CD4-positive, alpha-beta T cell treated with Interleukin-21 for 1 hour (primary cell): ENCODE measurements at regions not wholly inside any gene's neighbourhood (a gene's known extent, or its start where the extent isn't known, plus 50 kb on each side); places are given as distances from the start of the nearest gene placed in this dataset.

Source experiments
- DNase-seq: peaks from one replicate; pipeline ENCODE4 v3.0.0-alpha.2; 2020

DNA sequence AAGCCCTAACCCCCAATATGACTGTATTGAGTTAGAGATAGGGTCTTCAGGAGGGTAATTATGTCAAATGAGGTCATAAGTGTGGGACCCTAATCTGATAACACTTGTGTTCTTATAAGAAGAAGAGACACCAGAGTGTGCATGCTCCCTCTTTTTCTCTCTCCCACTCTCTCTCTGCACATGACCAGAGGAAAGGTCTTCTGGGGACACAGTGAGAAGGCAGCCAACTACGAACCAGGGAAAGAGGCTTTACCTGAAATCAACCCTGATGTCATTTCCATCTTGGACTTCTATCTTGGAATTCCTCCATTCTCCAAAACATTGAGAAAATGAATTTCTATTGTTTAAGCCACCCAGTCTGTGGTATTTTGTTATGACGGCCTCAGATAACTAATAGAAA, 97.2 kb upstream of the MAD2L1 start:
- DNase-seq, result no peak

DNA sequence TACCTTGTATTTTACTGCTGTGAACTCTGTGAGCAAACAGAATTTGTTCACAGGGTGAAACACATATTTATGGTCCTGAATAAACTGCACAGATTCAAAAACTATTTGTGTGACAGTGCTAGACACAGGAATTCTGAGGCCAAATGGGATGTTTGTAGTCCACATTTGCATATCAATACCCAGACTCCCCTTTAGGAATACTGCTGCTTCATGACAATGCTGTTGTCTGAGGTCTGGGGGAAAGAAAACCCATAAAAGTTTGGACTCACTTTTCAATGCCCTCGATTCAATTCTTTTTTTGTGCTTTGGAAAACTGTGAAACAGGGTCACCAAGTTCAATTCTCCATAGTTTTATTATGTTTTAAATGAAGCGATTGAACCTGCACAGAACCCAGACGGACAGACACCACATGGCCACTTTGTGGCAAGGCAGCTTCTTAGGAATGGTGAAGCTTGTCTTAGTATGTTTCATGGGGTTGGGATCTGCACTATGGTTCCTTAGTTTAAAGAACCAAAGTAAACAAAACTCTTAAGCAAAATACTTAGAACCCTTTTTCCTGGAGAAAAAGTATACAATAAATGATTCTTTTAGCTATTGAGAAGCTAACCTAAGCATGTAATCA, 92.3 kb upstream of the MAD2L1 start:
- no peak for DNase-seq

DNA sequence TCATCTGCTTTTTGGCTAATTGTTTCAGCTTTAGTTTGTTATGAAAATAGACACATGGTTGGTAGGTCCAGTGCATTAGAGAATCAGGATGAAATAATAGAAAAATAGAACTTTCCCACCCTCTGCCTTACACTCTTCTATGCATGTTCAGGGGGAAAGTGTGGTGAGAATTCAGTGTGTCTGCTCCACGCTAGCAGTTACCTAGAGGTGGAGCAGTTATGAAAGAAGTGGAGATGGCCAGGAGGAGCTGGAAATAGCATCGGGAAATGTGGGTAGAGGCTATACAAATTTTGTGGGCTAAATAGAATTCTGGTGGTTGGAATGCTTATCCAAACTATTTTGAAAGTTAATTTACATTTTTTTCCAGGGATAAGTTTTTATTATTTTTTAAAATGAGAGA, 91.4 kb upstream of the MAD2L1 start:
- DNase-seq, result no peak

DNA sequence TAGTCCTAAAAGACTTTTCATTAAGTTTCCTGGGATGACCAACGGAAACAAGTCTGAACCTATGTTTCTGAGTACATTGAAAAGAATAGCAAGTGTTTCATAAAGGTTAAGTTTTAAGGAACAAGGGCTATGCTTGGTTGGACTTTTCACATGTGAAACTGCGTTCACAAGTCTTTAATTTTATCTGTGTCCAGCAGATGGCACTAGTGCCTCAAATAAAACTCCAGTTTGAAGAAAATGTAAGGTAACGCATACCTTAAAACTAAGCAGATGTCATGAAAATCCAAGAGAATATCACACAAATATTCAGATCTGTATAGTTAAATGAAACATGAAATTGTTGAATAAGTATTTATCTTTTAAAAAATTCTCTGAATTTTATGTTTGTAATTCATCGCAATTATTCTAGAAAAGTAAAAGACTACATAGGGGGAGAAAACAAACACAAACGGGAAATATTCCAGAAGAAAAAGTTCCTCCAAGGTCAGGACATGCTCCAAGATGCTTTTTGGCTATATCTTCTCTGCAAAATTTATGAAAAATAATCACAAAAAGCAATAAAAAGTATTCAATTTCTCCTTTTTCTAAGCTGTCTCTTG, 89.6 kb upstream of the MAD2L1 start:
- DNase-seq, result peak; percentile 68

DNA sequence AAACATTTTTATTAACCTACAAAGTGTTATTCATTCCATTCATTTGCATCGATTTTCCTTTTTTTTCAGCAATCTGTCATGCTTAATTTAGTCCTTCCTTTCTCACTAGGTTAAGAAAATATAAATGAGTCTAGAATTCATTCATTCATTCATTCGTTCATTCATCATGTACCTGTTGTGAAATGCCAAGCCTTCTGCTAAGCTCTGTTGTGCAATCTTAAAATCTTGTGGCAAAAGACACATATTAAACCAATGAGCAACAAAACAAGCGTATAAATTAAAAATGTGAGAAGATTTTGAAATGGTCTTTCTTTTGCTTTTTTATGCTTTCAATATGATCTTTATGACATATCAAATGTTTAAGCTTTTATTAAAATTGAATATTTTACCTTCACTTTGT, 88.6 kb upstream of the MAD2L1 start:
- DNase-seq, result no peak

DNA sequence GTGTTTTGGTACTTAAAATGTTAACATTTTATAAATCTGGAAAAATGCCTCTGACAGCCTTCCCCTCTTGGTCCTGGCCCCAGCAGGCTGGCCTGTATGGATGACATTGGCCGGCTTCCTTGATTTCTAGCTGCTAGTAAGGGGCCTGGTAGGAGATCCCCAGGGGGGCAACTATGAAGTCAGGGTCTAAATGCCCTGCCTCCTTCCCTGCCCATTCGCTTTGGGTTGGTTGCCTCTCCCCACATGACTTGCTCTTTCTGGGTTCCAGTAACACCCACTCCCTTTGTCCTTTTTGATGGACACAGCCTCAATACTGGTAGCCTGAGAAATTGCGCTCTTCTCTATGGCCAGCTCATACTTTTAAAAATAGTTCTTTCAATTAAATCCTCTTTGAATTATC, 78.0 kb upstream of the MAD2L1 start:
- DNase-seq, result no peak

DNA sequence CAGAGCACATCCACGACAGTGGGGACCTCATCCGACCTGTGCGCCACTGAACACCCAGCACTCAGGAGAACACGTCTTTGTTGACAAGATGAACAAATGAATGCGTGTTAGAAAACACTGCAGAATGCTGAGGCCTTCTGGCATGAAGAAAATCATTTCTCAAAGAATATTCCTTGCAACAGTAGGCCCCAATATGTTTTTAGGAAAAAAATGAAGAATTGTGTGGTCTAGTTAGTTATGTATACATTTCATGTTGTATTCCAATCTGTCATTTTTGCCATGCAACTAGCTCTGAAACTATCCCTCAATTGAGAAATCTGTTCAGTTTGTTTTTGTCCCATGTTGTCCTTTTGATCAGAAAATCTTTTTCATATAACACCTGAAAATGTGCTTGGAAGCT, 77.4 kb upstream of the MAD2L1 start:
- DNase-seq, result no peak

DNA sequence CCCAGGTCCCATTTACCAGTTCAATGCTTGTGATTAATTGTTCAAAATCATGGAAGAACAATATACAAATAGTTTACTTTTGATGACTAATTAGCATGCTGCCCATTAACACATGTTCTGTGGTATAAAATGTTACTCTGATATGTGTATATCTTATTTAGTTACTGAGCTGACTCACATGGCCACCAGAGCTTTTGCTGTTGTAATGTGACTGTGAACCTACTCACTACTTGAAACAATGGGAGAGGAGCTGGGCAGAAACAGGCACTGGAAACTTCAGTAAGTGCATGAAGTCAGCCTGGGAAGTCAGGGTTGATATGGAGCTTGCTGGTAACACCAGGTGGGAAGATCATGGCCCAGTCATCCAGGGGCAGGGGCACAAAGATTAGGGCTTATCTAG, 72.7 kb upstream of the MAD2L1 start:
- DNase-seq, result no peak

DNA sequence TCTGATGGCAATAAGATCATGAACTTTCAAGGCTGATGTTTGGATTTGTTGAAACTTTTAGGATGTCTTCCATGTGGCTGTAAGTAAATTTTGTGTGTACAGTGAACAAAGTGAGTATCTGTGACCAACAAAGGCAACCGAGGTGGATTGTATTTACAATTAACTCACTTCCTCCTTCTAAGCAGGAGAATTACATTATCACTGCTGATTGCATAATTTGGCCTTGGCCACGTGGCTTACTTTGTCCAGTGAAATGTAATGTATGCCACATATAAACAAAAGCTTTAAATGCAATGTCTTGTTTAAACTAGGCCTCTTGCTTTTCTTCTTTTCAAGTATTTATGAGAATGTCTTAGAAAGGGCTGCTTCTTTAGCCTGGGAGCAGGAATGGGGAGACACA, 66.3 kb upstream of the MAD2L1 start:
- DNase-seq, result no peak

DNA sequence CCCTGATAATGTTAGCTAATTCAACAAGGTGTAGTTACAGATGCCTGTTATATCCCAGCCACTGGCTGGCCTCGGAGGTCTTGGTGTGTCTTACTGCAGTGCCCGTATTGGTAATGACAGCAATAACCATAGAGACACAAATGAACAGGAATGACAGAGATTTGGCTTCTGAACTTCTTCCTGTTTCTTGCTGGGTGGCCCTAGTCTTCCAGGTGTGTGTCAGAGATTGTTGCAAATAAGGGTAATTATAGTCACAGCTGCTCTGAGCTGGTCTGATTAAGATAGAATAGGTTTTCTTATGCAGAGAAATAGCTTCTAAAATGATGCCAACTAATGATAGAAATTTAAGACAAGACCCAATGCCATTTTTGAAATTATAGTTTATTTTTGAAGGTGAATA, 64.1 kb upstream of the MAD2L1 start:
- DNase-seq, result no peak
